IMR-90 (cell line): ENCODE measurements at regions not wholly inside any gene's neighbourhood (a gene's known extent, or its start where the extent isn't known, plus 50 kb on each side); places are given as distances from the start of the nearest gene placed in this dataset.

Experiments used
- ATAC-seq: fragments of 200-7000 bp; cut with Tn5 transposase; 2 replicates; pipeline ENCODE4 v1.9.1; 2020; ENCODE audit warnings: low read depth, mild to moderate bottlenecking, moderate library complexity
- BruUV-seq: library from RNA; stranded (reverse); fragments of 400-500 nt; replicated peaks from 2 replicates; lab custom pipeline; 2021; lab: Mats Ljungman, UMichigan
- CTCF ChIA-PET: fragments of 300-600 bp; formaldehyde crosslinking; extraction: SDS; loops from one replicate; lab custom pipeline; 2021; ENCODE audit warnings: antibody characterized with exemption; lab: Yijun Ruan, JAX
- POLR2A ChIA-PET: fragments of 300-600 bp; sonication (Branson Sonifier 250); formaldehyde crosslinking; loops from one replicate; lab custom pipeline; 2022; ENCODE audit warnings: antibody characterized with exemption; ENCODE audit not compliant: unreplicated experiment; lab: Charles Lee
- DNase-seq: peaks from one replicate; pipeline ENCODE4 v3.0.0; 2013
- H2AFZ ChIP-seq: replicated peaks from 2 replicates; pipeline ENCODE3; 2013; ENCODE audit warnings: low read length, mild to moderate bottlenecking; ENCODE audit not compliant: poor library complexity
- H2AK5ac ChIP-seq: 2 replicates; pipeline ENCODE4 v1.6.1; 2013; ENCODE audit warnings: low read depth, low read length, inconsistent platforms
- H2AK9ac ChIP-seq: replicated peaks from 2 replicates; pipeline ENCODE3; 2013; ENCODE audit warnings: mild to moderate bottlenecking, low read depth, low read length, moderate library complexity; ENCODE audit not compliant: poor library complexity
- H2BK120ac ChIP-seq: 2 replicates; pipeline ENCODE4 v1.6.1; 2013; ENCODE audit warnings: low read depth, low read length, inconsistent platforms
- H2BK15ac ChIP-seq: 3 replicates; pipeline ENCODE4 v1.6.1; 2013; ENCODE audit warnings: low read depth, low read length, inconsistent platforms
- H2BK20ac ChIP-seq: 2 replicates; pipeline ENCODE4 v1.6.1; 2013; ENCODE audit warnings: low read depth, mild to moderate bottlenecking, inconsistent platforms, low read length, moderate library complexity
- H2BK5ac ChIP-seq: 2 replicates; pipeline ENCODE4 v1.6.1; 2013; ENCODE audit warnings: mild to moderate bottlenecking, low read depth, low read length, inconsistent platforms; ENCODE audit not compliant: poor library complexity, severe bottlenecking
- H3K14ac ChIP-seq: replicated peaks from 2 replicates; pipeline ENCODE4 v1.6.1; 2013; ENCODE audit warnings: low read depth, low read length, inconsistent platforms
- H3K18ac ChIP-seq: 2 replicates; pipeline ENCODE4 v1.6.1; 2013; ENCODE audit warnings: low read depth, low read length, control low read depth
- H3K23ac ChIP-seq: 2 replicates; pipeline ENCODE4 v1.6.1; 2013; ENCODE audit warnings: low read depth, low read length, inconsistent platforms
- H3K27ac ChIP-seq: 2 replicates; pipeline ENCODE4 v1.5.1; 2013; ENCODE audit warnings: mild to moderate bottlenecking, control low read depth, low read length; ENCODE audit not compliant: insufficient read depth
- H3K27me3 ChIP-seq: 2 replicates; pipeline ENCODE4 v1.6.1; 2013; ENCODE audit warnings: low read length; ENCODE audit not compliant: control insufficient read depth, insufficient read depth
- H3K36me3 ChIP-seq: 2 replicates; pipeline ENCODE4 v1.6.1; 2013; ENCODE audit warnings: low read length, mixed read lengths; ENCODE audit not compliant: control insufficient read depth, insufficient read depth
- H3K4ac ChIP-seq: 2 replicates; pipeline ENCODE4 v1.6.1; 2013; ENCODE audit warnings: low read depth, low read length, inconsistent platforms
- H3K4me1 ChIP-seq: 2 replicates; pipeline ENCODE4 v1.6.1; 2013; ENCODE audit warnings: low read length, mixed read lengths; ENCODE audit not compliant: control insufficient read depth, insufficient read depth
- H3K4me2 ChIP-seq: 2 replicates; pipeline ENCODE4 v1.6.1; 2013; ENCODE audit warnings: low read depth, mild to moderate bottlenecking, control low read depth, low read length, moderate library complexity
- H3K4me3 ChIP-seq: 2 replicates; pipeline ENCODE4 v1.5.1; 2013; ENCODE audit warnings: low read depth, mild to moderate bottlenecking, control low read depth, low read length, moderate library complexity; ENCODE audit not compliant: insufficient read depth
- H3K56ac ChIP-seq: 2 replicates; pipeline ENCODE4 v1.6.1; 2013; ENCODE audit warnings: low read length, inconsistent platforms; ENCODE audit not compliant: insufficient read depth; ENCODE audit errors: extremely low read depth
- H3K79me1 ChIP-seq, 2 experiments: 2 replicates each; pipeline ENCODE4 v1.6.1; 2013; ENCODE audit warnings: low read length in 2 of 2, inconsistent platforms in 1 of 2, low read depth in 1 of 2
- H3K9ac ChIP-seq: 2 replicates; pipeline ENCODE4 v1.6.1; 2013; ENCODE audit warnings: low read depth, low read length, control low read depth
- H3K9me1 ChIP-seq: 2 replicates; pipeline ENCODE4 v1.6.1; 2013; ENCODE audit warnings: low read length, inconsistent platforms; ENCODE audit not compliant: insufficient read depth
- H3K9me3 ChIP-seq: 2 replicates; pipeline ENCODE4 v1.6.1; 2013; ENCODE audit warnings: low read length; ENCODE audit not compliant: control insufficient read depth, insufficient read depth
- H4K20me1 ChIP-seq: 2 replicates; pipeline ENCODE4 v1.6.1; 2013; ENCODE audit warnings: low read length, inconsistent platforms; ENCODE audit not compliant: insufficient read depth
- H4K5ac ChIP-seq: 2 replicates; pipeline ENCODE4 v1.6.1; 2013; ENCODE audit warnings: mild to moderate bottlenecking, low read depth, low read length, control low read depth
- H4K8ac ChIP-seq, 2 experiments: 2 replicates each; pipeline ENCODE4 v1.6.1; 2013; ENCODE audit warnings: low read depth in 2 of 2, low read length in 2 of 2, control low read depth in 1 of 2, inconsistent platforms in 1 of 2
- H4K91ac ChIP-seq: 2 replicates; pipeline ENCODE4 v1.6.1; 2013; ENCODE audit warnings: low read depth, low read length, inconsistent platforms; ENCODE audit not compliant: insufficient read depth
- MAFK ChIP-seq: IDR thresholded peaks from 2 replicates; pipeline ENCODE4 v1.6.1; 2012; ENCODE audit warnings: low read depth, low read length, improper control_type of control experiment
- NFE2L2 ChIP-seq: fragments of 150-350 bp; IDR thresholded peaks from 2 replicates; pipeline ENCODE4 v1.6.1; 2016; ENCODE audit warnings: low read depth, mild to moderate bottlenecking, low read length
- WGBS, 2 experiments: methylation state at CpG; one replicate each; pipeline versions ENCODE4 v1.1.5 to v1.1.7; 2013; ENCODE audit warnings: missing lambda C conversion rate in 2 of 2; ENCODE audit not compliant: insufficient read length in 1 of 2; ENCODE audit errors: extremely low coverage in 2 of 2; 5-methylcytosine and 5-hydroxymethylcytosine counted together
- dilution Hi-C: fragments of 300-500 bp; cut with HindIII; formaldehyde crosslinking; loops from one replicate; pipeline ENCODE4 v1.14.3; 2018; ENCODE audit warnings: low sequenced_read_pairs; ENCODE audit not compliant: unreplicated experiment
- in situ Hi-C: fragments of 300-500 bp; cut with MboI; formaldehyde crosslinking; loops from 3 replicates; pipeline ENCODE4 v1.14.3; 2019; ENCODE audit warnings: low sequenced_read_pairs, inconsistent platforms, mixed read lengths
- intact Hi-C: fragments of 100-400 bp; cut with micrococcal nuclease; formaldehyde crosslinking; loops from 2 replicates; pipeline ENCODE4 v1.10.0; 2022

GRCh38 chr5:75951716-75952115 is 131.5 kb upstream of the SV2C start:
- Histone ChIP-seq H4K5ac (no peak overlapping the region), H2BK15ac (no peak overlapping the region), H3K9ac (no peak overlapping the region), H4K20me1 (no peaks in the 10 kb centered on the region), H4K91ac (no peak overlapping the region), H3K14ac (no peak overlapping the region), H2BK5ac (no peak overlapping the region), H3K23ac (no peak overlapping the region), H2AK9ac (no peak overlapping the region), H2BK120ac (no peak overlapping the region), H3K56ac (no peak overlapping the region), H3K18ac (no peak overlapping the region), H3K79me1 (no peaks in the 10 kb centered on the region), H2AK5ac (no peak overlapping the region), H3K4me2 (no peak overlapping the region), H3K27me3 (no peaks in the 10 kb centered on the region), H3K4ac (no peak overlapping the region), H2BK20ac (no peak overlapping the region), H3K9me1 (no peaks in the 10 kb centered on the region), H2AFZ (no peak overlapping the region), H3K9me3 (peaks cover 3% of the 10 kb centered on the region; the same call in 1 of the 2 replicates), H3K36me3 (no peaks in the 10 kb centered on the region), H3K27ac (no peak overlapping the region), H3K4me3 (no peak overlapping the region), H3K4me1 (no peaks in the 10 kb centered on the region), H4K8ac (no peak overlapping the region)
- dilution Hi-C loops: no loop called here
- no peak for DNase-seq
- CTCF ChIA-PET: no interaction called here
- in situ Hi-C loops: no loop called here
- WGBS, 2 experiments: no CpG with 5 or more reads among the region's 2 CpGs
- POLR2A ChIA-PET: no interaction called here
- TF ChIP-seq MAFK (0 out of 2 replicates have a peak, but pooled peaks have one; percentile 12), NFE2L2 (no peak)
- no peak for ATAC-seq
- no TSS peak for BruUV-seq
- intact Hi-C loops: no loop called here
